ENCODE measurements at regions not wholly inside any gene's neighbourhood (a gene's known extent, or its start where the extent isn't known, plus 50 kb on each side); places are given as distances from the start of the nearest gene placed in this dataset.

DNA sequence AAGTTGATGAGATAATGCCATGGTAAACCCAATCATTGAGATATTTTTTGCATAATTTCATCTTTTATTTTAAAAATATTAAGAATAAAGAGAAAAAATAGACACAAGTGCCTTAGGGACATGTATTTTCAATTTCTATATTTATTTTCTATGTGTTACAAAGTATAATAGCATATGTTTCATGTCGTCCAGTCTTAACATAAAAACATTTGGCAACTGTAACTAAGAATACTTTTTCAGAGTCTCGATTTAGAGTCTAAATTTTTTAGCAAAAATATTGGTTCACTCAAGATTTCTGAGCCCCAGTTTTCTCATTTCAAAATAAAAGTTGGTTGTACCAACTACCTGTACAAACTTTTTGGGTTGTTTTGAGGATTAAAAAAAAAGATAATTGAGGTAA lies 511.4 kb upstream of the ZNF385D start:
- TF ChIP-seq, protein P1, sequence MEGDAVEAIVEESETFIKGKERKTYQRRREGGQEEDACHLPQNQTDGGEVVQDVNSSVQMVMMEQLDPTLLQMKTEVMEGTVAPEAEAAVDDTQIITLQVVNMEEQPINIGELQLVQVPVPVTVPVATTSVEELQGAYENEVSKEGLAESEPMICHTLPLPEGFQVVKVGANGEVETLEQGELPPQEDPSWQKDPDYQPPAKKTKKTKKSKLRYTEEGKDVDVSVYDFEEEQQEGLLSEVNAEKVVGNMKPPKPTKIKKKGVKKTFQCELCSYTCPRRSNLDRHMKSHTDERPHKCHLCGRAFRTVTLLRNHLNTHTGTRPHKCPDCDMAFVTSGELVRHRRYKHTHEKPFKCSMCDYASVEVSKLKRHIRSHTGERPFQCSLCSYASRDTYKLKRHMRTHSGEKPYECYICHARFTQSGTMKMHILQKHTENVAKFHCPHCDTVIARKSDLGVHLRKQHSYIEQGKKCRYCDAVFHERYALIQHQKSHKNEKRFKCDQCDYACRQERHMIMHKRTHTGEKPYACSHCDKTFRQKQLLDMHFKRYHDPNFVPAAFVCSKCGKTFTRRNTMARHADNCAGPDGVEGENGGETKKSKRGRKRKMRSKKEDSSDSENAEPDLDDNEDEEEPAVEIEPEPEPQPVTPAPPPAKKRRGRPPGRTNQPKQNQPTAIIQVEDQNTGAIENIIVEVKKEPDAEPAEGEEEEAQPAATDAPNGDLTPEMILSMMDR (conservative IDR thresholded peaks at IDR 0.05), result no peak
- no peak overlapping the region for H3K27ac ChIP-seq

DNA sequence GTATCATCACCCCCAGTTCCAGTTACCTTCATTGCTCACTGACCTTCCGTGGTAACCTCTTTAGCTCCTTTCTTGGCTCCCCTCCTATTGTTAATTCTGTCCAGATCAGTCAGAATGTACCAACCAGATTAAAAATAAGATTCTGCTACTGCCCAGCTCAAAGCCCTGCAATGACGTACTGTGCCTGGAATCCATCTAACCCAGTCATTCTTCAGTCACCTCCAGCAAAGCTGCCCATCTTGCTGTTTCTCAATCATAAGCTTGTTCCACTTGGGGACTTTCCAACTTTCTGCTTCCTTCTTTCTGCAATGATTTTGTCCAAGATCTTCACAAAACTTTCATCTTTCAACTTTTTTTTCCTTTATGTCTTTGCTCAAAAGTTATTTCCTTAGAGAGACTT lies 512.0 kb upstream of the ZNF385D start:
- H3K27ac ChIP-seq, result no peak overlapping the region
- TF ChIP-seq, protein P1 (conservative IDR thresholded peaks at IDR 0.05), result no peak

DNA sequence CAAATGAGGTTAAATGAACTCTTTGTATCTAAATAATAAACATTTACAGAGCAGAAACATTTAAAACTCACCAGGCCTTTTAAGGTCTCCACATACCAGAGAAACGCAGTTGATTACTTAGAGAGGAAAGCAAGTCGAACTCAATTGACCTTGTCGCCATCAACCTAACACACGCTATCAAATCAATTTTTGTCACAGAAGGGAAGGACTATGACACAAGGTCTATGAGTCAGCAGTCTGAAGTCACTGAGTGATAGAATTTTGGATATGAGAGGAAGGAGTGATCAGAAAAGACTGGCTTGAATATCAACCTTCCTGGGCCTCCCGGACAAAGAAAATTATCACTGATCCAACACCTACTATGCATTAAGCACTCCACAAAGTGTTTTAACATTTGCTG lies 514.4 kb upstream of the ZNF385D start:
- H3K27ac ChIP-seq, result no peak overlapping the region
- TF ChIP-seq, protein P1 (conservative IDR thresholded peaks at IDR 0.05), result no peak

DNA sequence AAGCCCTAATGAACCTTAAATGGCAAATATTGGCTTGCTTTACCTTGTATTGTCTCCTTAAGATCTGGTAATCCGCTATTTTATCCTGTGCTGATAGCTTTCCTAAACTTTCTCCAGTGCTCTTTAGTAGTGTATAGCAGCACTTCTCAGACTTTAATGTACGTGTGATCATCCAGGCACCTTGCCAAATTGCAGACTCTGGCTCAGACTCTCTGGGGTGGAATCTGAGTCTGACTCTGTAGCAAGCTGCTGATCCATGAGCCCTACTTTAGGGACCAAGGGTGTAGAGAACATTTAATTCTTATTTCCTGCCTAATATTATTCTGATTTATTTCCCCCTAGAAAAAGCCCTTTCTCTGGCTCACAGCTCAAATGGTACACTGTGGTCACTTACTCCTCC lies 518.8 kb upstream of the ZNF385D start:
- TF ChIP-seq, protein P1 (conservative IDR thresholded peaks at IDR 0.05), result no peak
- no peak overlapping the region for H3K27ac ChIP-seq

DNA sequence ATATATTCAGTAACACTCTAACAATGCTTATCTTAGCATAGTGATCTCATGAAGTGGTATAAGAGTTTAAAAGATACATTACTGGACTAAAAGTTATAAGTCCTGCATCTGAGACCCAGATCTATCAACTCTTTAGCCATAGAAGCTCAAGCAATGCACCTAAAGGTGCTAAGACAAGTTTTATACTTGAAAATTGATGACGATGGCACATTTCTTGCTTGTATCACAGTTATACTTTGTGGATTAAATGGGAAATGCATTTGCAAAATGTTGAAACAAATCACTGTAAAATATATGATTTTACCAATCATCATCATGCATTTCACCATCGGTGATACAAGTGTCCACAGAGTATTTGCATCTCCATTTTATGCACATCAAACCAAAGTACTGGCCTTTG lies 525.3 kb upstream of the ZNF385D start:
- TF ChIP-seq, protein P1 (conservative IDR thresholded peaks at IDR 0.05), result no peak
- H3K27ac ChIP-seq, result no peak overlapping the region

DNA sequence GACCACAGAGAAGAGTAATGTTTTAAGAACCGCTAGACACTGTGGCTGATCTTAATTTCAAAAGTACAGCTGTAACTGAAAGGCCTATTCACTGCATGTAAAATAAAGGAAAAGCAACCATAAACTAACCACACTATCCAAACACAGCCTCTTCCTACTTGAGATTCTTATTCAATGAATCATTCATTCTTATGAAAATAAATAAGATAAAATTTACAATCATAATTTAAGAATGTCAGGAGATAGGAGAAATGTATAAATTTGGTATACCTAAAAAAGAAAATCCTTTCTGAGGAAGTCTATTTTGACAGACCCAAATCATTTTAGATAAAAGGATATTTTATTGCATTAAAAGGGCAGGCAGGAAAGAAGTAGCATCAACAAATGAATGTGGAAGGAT lies 533.5 kb upstream of the ZNF385D start:
- TF ChIP-seq, protein P1 (conservative IDR thresholded peaks at IDR 0.05), result no peak
- no peak overlapping the region for H3K27ac ChIP-seq

DNA sequence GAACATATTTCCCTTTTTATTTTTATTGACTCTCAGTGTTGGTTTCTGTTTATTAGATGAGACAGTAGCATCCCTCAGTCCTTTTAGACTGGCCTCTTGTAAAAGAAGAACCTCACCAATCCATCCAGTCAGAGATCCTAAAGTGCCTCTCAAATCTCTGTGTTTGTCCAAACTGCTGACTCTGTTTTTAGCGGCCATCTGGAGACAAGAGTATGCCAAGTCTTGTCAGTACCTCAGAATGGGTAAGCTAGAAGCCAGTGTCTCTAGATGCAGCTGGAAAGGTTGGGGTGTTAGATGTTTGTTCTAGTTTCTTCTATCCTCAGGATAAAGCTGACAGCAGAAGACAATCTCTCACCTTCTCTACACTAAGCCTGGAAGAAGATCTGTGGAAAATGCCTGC lies 537.7 kb upstream of the ZNF385D start:
- H3K27ac ChIP-seq, result no peak overlapping the region
- TF ChIP-seq, protein P1 (conservative IDR thresholded peaks at IDR 0.05), result no peak

DNA sequence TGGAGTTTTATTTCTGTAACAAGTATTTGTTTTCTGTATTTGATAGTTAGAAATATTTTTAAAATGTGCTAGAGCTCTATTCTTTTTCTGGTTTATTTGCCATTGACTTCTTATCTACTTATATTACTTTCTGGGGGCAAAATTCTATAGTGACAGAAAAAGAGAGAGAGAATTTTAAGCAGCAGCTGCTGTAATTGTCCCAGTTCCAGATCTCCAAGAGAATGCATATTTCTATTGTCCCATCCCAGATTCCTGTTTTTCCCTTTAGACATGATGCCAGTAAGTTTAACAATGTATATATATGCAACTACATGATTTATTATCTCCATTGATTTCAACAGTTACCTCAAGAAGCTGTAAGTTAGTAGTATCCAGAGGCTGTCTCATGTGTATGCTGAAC lies 541.7 kb upstream of the ZNF385D start:
- H3K27ac ChIP-seq, result no peak overlapping the region
- TF ChIP-seq, protein P1 (conservative IDR thresholded peaks at IDR 0.05), result no peak
